HepG2 (cell line): ENCODE measurements at regions not wholly inside any gene's neighbourhood (a gene's known extent, or its start where the extent isn't known, plus 50 kb on each side); places are given as distances from the start of the nearest gene placed in this dataset.

ENCODE experiments used
- IRF2 ChIP-seq: IDR thresholded peaks from 2 replicates; pipeline ENCODE4 v1.6.1; 2018; ENCODE audit warnings: missing genetic modification reagents, missing compliant biosample characterization
- PRPF4 ChIP-seq: fragments of 200-400 bp; formaldehyde crosslinking; IDR thresholded peaks from 2 replicates; pipeline ENCODE4 v1.6.1; 2016; ENCODE audit warnings: low read length, low read depth; ENCODE audit not compliant: poor library complexity, severe bottlenecking
- SALL2 ChIP-seq: sonication (generic); formaldehyde crosslinking; IDR thresholded peaks from 2 replicates; pipeline ENCODE4 v1.8.1; 2023; ENCODE audit warnings: mild to moderate bottlenecking, missing genetic modification reagents, inconsistent platforms
- ZNF446 ChIP-seq: sonication (generic); formaldehyde crosslinking; IDR thresholded peaks from 2 replicates; pipeline ENCODE4 v1.5.0; 2020; ENCODE audit warnings: mild to moderate bottlenecking, missing genetic modification reagents
- ZNF891 ChIP-seq: sonication (generic); formaldehyde crosslinking; IDR thresholded peaks from 2 replicates; pipeline ENCODE4 v1.5.0; 2020; ENCODE audit warnings: mild to moderate bottlenecking, missing genetic modification reagents
- TF ChIP-seq, protein P1 (sequence below), 2 experiments: fragments of 450-650 bp in 1 of 2; sonication (generic) in 1 of 2; formaldehyde crosslinking in 1 of 2; IDR thresholded peaks; 2 replicates each; pipeline versions ENCODE4 v1.6.1 to v1.8.0; 2016 to 2022; ENCODE audit warnings: antibody characterized with exemption in 1 of 2, mild to moderate bottlenecking in 1 of 2, missing genetic modification reagents in 1 of 2

DNA sequence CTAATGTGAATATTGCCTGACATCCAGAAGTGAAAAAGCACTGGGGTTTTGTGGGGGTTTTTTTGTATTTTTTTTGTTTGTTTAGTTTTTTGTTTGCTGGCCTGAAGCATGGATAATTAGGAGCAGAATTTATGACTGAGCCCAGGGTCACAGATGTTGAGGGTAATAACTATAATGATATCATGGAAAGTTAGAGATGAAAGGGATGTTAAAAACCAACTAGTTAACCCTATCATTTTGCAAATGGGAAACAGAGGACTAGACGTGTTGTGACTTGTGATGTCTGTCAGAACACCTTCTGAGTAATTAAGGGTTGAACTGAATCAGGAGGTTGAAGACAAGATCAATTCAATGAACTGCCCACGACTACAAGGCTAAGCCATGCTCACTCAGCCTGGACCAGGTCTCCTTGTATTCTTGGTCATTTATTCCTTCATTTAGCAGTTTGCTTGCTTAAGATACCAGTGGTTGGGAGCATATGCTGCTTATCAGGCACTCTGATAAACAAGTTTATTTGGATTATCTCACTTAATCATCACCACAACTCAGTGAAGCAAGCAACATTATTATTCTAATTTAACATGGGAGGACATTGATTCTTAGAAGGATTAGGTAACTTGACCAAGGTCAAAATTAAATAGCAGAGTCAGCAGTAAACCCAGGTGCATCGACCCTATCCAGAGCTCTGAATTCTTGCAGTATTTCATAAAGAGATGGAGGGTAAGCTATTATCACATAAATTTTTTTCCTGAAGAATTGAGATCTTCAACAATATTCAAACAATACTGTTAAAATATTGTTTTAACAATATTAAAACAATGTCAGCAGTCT is 75.7 kb upstream of the PIK3R1 start (continued):
- TF ChIP-seq, protein P1, sequence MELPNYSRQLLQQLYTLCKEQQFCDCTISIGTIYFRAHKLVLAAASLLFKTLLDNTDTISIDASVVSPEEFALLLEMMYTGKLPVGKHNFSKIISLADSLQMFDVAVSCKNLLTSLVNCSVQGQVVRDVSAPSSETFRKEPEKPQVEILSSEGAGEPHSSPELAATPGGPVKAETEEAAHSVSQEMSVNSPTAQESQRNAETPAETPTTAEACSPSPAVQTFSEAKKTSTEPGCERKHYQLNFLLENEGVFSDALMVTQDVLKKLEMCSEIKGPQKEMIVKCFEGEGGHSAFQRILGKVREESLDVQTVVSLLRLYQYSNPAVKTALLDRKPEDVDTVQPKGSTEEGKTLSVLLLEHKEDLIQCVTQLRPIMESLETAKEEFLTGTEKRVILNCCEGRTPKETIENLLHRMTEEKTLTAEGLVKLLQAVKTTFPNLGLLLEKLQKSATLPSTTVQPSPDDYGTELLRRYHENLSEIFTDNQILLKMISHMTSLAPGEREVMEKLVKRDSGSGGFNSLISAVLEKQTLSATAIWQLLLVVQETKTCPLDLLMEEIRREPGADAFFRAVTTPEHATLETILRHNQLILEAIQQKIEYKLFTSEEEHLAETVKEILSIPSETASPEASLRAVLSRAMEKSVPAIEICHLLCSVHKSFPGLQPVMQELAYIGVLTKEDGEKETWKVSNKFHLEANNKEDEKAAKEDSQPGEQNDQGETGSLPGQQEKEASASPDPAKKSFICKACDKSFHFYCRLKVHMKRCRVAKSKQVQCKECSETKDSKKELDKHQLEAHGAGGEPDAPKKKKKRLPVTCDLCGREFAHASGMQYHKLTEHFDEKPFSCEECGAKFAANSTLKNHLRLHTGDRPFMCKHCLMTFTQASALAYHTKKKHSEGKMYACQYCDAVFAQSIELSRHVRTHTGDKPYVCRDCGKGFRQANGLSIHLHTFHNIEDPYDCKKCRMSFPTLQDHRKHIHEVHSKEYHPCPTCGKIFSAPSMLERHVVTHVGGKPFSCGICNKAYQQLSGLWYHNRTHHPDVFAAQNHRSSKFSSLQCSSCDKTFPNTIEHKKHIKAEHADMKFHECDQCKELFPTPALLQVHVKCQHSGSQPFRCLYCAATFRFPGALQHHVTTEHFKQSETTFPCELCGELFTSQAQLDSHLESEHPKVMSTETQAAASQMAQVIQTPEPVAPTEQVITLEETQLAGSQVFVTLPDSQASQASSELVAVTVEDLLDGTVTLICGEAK (IDR thresholded peaks at IDR 0.05), result no peak
- TF ChIP-seq, protein P1 (CRISPR knock-in tag; IDR thresholded peaks at IDR 0.05), result no peak
- TF ChIP-seq ZNF891 (no peak), IRF2 (CRISPR knock-in tag) (no peak), PRPF4 (no peak), SALL2 (CRISPR knock-in tag) (no peak), ZNF446 (CRISPR knock-in tag) (no peak)
